ENCODE measurements at regions not wholly inside any gene's neighbourhood (a gene's known extent, or its start where the extent isn't known, plus 50 kb on each side); places are given as distances from the start of the nearest gene placed in this dataset.

DNA sequence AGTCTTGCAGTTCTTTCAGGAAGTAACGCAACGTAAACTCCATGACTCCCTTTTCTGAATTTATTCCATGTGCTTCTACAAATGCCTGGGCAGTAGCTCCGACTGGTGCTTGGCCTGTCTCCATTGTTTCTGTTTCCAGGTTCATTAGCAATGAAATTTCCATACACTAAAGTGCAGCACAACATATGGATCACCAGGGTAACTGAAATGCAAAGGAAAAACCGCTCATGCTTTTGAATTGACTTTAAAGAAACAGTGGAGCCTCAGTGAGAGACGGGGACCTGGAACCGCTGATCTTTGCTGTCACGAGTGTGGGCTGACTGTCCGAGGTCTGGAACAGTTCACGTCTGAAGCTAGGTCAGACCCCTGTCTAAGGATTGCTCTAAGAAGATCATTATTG, 126.5 kb upstream of the IGFBP3 start:
- no peak for TF ChIP-seq POLR2A (IDR thresholded peaks at IDR 0.05)
- TF ChIP-seq, protein P1, sequence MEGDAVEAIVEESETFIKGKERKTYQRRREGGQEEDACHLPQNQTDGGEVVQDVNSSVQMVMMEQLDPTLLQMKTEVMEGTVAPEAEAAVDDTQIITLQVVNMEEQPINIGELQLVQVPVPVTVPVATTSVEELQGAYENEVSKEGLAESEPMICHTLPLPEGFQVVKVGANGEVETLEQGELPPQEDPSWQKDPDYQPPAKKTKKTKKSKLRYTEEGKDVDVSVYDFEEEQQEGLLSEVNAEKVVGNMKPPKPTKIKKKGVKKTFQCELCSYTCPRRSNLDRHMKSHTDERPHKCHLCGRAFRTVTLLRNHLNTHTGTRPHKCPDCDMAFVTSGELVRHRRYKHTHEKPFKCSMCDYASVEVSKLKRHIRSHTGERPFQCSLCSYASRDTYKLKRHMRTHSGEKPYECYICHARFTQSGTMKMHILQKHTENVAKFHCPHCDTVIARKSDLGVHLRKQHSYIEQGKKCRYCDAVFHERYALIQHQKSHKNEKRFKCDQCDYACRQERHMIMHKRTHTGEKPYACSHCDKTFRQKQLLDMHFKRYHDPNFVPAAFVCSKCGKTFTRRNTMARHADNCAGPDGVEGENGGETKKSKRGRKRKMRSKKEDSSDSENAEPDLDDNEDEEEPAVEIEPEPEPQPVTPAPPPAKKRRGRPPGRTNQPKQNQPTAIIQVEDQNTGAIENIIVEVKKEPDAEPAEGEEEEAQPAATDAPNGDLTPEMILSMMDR (IDR thresholded peaks at IDR 0.05), result no peak

Data from thyroid gland (tissue), 4 donors.